AG08395 (cell line): ENCODE measurements at regions not wholly inside any gene's neighbourhood (a gene's known extent, or its start where the extent isn't known, plus 50 kb on each side); places are given as distances from the start of the nearest gene placed in this dataset.

Source experiments
- DNase-seq: peaks from one replicate; pipeline ENCODE4 v3.0.0; 2012; ENCODE audit warnings: mixed read lengths, low spot score

DNA sequence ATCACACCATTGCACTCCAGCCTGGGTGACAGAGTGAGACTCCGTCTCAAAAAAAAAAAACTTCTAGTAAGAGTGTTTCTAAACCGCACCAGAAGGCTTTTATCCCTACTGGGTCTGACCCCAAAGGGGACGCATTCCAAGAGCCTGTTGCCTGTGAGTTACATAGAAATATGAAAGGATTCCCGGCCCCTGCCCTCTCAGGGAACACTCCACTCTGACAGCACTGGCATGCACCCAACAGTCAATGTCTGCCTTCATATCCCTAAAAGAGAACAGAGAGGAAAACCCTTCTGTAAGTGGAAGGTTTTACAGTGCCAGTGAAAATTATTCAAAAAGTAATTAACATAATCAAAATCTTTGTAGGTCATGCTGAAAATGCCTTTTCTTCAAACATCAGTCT is 117.1 kb upstream of the PTPRT start:
- DNase-seq: no peak

DNA sequence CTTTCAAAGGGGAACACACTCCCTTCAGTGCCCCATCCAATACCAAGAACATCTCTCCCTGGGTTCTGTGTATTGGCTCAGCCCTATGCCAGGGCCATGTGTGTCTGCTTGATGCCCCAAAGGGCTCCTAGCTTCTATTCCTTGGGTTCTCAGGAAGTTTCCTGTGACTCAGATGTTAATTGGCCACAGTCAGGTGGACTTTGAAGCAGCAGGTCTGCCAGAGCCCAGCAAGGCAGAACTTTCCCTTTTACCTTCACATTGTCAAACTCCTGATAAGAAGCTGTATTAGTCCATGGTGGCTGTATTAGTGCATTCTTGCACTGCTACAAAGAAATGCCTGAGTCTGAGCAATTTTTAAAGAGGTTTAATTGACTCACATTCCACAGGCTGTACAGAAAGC is 116.0 kb upstream of the PTPRT start:
- DNase-seq: no peak

DNA sequence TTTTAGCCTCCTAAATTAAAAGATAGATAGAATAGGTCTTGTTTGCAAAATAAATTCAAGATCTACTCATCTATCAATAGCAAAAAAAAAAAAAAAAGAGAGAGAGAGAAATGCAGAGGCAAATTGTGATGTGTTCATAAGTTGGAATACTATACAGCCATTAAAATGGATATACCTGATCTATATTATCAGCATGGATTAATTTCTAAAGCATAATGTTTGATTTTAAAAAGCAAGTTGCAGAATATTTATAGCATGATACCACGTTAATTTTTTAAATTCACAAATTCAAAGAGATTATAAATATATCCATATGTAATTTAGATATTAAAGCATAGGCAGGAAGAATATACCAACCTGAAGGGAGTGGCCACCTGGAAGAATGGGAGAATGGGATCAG is 114.9 kb upstream of the PTPRT start:
- no peak for DNase-seq

DNA sequence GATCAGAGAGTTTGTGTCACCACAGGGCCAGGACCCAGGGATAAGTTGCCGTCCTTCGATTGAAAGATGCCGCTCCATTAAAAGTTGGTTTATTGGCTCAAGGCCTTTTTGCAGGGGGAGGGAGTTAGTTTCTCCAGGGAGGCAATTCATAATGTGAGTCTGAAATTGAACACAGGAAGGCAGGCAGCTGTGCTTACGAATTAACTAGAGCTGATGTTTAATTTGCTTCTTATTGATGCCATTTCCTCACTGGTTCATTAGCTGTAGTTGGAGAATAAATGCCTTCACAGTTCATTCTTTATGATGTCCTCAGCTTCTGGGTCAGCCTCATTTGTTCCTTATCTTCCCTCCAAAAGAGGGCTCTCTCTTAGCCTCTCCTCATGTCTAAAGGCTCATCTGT is 113.2 kb upstream of the PTPRT start:
- DNase-seq: no peak

DNA sequence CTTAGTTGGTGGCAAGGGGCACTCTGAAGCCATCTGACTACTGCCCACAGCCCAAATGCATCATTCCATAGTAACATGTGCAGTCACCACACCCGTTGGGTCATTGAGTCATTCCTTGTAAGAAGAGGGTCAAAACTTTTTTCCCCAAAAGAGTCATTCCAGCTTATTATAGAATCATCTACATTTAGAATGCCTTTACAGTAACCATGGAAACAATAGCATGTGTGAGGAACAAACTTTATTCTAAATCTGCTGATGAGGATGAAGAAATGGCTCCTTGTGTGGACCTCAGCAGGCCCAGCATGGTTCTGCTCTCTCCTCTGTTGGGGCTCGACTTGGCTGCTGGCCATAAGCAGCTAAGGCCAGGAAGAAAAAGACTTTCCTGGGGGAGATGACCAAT is 111.2 kb upstream of the PTPRT start:
- no peak for DNase-seq

DNA sequence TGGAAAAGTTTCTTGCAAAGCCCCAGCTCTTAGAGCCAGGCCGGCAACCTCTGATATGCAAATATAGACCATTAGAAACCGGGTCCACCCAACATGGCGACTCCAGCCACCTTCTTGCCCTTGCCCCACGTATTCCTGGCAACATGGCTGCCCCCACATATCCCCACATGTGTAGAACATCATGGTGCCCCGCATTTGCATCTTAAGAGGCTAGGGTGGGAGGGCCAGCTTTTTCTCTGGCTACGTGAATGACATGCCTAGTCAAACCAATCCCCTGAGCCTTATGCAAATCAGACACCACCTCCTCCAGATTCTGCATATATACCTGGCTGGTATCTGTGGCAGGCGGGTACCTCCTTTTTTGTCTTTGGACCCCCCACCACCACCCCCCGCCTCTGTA is 106.1 kb upstream of the PTPRT start:
- no peak for DNase-seq

DNA sequence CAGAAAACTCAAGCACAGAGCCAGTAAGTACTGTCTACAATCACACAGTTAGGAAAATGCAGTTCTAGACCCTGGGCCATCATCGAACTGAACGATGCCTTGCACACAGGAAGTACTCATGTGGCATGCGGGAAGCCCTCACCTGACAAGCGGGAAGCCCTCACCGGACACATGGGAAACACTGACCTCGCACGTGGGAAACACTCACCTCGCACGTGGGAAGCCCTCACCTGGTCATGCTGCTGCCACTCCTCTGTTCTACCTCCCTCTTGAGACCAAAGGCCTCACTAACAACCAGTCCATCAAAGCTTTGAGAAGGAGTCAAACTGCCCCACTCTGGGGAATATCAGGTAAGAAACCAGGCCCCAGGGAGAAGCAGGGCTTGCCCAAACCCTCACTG is 105.6 kb upstream of the PTPRT start:
- no peak for DNase-seq

DNA sequence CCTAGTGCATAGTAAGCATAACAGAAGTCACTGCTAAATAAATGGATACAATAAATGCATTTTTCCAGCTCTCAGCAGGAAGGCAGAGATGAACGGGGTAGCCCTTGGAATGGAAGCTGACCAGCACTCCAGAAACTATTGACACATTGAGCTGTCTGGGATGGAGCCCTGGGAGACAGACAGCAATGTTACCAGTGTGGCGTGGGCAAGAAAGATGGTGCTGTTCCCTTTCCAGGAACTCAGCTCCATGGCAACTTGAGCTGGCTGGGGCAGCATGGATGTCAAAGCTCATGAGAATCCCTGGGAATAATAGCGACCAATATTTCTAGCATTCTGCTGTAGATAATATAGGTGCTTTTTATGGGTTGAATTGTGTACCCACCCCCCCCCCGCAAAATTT is 104.3 kb upstream of the PTPRT start:
- no peak for DNase-seq

DNA sequence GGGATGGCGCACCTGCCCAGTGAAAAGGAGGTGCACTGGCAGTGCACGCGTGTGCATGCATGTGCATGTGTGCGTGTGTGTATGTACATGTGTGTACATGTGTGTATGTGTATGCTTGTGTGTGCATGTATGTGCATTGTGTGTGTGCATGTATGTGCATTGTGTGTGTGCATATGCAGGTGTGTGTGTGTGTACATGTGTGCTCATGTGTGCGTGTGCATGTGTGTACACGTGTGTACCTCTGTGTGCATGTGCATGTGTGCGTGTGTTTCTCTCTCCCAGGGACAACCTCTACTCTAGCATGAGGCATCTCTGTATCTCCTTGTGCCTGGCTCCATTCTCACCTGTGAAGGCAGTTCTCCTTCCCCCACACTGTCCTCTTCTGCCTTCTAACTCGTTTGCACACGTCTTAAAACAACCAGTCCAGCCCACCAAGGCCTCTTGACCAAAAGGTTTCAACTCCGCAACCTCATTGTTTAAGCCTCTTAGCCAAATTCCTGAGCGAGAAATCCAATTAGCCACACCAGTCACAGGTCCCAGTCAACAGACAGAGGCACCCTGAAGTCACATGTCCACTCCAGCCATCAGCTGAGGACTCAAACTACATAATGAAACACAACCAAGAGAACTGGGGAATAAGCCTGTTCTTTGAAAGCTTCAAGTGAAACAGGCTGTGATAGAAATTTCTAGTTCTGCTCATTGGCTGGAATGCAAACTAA is 103.5 kb upstream of the PTPRT start:
- DNase-seq: no peak

DNA sequence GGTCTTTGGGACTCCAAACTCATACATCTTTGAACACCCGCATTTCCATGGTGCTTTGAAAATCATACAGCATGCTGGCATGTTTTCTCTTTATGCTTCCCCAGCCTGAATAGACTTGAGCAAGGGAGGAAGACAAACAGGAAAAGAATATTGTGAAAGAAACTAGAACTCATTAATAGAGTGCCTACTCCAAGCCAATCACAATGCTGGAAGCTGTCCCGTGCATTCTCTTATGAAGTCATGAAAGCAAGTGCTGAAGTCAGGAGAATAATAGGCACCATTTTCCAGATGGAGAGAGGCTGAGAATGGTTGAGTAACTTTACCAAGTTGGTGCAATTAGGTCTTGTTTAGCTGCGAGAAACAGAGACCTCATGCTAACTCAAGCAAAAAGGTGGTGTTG is 102.5 kb upstream of the PTPRT start:
- no peak for DNase-seq

DNA sequence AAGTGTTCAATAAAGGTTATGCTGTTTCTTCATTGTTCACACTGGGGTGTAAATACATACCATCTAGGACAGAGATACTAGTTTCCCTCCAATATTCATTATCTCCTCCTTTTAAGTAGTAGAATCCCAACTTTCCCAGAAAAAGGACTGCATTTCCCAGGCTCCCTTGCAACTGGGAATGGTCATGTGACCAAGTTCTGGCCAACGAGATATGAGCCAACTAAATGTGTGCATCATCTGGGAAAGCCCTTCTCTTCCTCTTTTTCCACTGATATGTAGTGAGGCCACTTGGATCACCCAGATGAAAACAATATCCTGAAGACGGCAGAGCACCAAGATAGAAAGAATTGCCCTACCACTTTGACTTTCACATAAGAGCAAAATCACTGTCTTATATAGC is 97.9 kb upstream of the PTPRT start:
- no peak for DNase-seq

DNA sequence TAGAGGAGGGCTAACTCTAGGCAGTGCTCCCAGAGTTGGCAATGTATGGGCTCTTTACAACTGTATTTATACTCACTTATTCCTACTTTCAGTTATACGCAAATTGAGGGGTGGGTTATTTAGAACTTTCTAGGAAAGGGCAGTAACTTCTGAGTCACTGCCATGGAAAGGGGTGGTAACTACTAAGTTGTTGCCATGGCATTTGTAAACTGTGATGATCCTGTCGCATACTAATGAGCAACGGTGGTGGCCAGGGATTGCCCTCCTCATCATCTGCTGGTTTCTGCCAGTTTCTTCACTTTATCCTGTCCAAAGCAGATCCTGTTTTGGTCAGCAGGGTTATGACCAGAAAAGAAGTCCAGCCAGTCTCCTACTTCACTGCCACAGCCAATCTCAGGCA is 95.5 kb upstream of the PTPRT start:
- no peak for DNase-seq

DNA sequence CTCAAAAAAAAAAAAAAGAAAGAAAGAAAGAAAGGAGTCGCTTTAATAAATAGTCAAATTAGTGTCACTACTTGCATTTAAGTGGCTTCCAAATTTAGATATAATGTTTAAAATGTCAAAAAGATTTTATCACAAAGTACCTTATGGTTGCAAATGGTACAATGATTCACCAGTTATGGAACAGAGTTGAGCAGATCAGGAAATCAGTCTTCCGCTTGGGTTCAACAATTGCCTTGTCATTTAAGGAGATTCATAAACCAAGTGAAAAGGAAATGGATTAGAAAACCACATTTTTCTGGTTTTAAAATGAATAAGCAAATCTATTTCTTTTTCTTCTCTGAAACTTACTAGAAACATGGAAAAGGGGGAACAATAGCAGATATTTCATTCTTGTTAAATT is 94.8 kb upstream of the PTPRT start:
- no peak for DNase-seq

DNA sequence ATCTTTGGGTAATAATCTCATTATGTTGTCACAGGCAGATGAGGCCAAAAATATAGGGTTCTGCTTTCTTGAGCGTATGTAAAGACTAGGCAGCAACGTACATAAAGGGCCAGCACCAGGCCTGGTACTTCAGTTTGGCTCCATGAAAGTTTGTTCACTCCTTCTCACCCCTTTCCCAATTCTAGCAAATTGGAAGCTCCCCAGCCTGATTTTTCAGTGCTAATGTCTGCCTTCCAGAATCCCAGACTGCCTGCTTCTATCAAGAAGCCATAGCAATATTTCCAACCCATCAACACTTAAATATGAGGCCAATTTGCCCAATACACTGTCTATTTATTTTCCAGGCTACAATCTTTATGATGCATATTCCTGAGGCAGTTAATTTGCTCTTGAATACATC is 93.4 kb upstream of the PTPRT start:
- no peak for DNase-seq

DNA sequence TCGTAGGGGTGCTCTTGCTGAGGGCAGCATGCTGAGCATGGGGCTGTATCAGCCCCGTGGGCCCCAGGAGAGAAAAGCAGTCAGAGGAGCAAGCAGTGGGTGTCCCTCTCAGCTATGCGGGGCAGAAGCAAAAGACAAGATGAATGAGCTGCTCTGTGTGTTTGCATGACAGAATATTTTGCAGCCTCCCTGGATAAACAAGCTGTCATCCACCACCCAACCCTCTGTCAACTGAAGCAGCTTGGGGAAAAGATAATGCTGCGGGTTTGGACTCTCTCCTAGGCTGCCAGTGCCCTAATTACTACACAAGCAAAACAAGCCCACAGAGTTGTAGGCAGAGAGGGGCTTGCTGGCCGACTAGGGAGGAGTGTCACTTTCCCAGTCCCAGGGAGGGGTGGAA is 82.3 kb upstream of the PTPRT start:
- DNase-seq: no peak

DNA sequence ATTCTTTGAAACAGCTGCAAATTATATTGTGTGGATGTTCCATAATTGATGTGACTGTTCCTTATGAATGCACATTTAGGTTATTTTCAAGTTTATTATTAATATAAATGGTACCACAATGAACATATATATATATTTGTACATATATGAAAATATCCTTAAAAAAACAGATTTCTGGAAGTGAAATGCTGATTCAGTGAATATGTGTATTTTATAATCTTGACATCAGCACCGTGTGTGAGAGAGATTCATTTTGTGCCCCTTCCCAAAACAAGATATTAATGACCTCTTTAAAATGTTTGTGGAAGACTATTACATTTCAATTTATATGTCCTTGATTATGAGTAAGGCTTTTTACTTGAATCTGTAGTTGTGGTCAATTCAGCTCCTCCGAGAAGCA is 75.7 kb upstream of the PTPRT start:
- DNase-seq: no peak

DNA sequence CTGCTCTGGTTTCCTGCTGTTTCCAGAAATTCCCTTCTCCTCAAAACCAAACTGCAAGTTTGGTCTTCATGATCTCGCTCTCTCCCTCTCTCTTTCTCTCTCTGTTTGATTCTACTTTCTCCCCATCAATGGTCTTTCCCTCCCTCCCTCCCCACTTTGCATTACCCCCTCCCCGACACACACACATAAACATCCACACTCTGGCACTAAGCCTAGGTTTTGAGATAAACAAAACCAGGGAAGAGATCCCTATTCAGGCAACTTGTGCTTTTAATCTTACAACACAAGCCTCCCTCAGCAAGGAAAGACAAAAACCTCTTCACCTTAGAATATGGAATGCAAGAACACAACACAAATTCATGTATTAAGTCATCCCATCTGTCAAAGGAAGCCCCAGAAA is 73.5 kb upstream of the PTPRT start:
- DNase-seq: no peak

DNA sequence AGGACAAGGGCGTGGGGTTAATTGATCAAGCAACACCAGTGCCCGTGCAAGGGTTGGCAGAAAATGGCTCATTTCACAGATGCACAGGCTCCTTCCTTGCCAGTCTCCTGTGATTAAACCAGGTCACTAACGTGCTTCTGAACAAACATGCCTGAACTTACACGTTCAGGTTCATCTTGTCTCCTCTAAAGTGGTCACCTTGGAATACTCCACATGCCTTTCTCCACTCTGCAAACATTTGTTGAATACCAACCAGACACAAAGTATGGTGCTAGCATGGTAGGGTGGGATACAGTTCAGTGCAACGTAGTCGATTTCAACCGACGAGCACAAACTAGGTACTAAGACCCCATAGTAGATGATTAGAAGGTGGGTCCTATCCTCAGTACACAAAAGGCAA is 72.6 kb upstream of the PTPRT start:
- no peak for DNase-seq

DNA sequence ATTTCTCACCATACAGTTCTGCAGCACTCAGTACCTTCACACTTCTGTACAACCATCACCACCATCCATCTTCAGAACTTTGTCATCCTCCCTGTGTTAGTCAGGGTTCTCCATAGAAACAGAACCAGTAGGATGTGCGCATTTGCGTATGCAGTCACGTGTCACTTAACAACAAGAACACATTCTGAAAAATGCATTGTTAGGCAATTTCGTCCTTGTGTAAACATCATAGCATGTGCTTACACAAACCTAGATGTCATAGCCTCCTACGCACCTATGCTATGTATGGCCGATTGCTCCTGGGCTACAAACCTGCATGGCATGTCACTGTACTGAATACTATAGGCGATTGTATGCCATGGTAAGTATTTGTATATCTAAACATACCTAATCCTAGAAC is 66.2 kb upstream of the PTPRT start:
- no peak for DNase-seq

DNA sequence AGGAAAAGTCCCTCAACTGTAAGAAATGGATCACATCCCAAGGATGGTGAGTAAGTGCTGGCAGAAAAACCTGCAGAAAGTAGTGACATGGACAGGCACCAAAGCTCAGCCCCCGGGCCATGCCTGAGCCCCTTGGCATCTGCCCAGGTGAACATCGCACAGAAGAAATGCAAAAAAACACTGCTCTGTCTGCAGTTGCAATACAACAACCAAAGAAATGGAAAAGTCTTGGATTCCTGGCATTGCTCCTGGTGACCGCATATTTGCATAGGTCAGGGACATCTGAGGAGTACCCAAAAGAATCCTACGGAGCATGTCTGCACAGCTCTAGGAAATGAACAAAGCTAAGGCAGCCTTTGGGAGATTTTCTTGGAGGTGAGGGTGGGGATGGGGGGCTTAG is 63.1 kb upstream of the PTPRT start:
- DNase-seq: no peak

DNA sequence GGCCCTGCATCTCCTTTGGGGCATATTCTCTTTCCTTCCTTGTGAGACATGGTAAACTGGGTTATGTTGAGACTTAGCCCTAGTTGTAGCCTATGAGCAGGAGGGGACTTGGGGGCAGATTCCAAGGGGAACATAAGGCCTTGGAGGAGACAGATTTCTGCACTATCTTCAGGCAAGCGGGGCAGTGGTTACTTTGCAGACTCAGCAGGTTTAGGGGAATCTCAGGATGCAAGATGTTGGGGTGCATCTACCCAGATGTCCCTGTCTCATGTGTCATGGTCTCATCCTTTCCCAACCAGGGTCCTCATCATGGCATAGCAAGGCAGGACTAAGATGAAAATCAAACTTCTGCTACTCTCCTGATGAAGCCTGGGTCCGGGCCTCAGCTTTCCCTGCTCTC is 58.6 kb upstream of the PTPRT start:
- DNase-seq: no peak

DNA sequence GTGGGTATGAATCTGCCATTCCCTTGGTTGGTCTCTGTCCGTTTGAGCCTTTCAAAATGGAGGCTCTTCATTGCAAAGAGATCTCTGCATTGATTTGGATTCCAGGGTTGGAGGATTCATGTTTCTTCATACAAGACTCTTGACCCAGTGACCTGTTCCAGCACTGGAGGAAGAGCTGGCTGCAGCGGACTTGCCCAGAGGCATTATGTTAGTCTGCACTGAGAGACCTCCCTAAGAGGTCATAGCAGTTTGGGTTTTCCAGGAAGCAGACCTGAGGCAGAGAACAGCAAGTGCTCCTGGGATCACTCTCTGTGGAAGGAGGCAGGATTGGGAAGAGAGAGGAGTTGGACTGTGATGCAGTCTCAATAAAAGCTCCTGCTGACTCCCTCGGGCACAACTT is 57.7 kb upstream of the PTPRT start:
- DNase-seq: no peak

DNA sequence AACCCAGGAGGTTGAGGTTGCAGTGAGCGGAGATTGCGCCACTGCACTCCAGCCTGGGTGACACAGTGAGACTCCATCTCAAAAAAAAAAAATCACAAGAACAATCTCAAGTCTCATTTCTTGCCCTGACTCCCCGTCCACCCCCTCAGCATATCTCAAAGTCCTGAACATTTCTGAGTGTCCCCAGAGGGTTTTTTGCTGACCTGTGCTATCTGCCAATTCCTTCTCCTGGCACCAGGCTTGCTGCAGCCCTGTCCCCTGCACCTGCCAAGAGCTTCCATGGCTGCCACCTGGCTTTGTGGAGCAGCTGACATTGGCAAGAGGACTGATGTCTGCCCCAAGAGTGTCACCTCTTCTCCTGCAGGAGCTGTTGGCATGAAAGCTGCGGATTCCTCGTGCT is 54.9 kb upstream of the PTPRT start:
- no peak for DNase-seq

DNA sequence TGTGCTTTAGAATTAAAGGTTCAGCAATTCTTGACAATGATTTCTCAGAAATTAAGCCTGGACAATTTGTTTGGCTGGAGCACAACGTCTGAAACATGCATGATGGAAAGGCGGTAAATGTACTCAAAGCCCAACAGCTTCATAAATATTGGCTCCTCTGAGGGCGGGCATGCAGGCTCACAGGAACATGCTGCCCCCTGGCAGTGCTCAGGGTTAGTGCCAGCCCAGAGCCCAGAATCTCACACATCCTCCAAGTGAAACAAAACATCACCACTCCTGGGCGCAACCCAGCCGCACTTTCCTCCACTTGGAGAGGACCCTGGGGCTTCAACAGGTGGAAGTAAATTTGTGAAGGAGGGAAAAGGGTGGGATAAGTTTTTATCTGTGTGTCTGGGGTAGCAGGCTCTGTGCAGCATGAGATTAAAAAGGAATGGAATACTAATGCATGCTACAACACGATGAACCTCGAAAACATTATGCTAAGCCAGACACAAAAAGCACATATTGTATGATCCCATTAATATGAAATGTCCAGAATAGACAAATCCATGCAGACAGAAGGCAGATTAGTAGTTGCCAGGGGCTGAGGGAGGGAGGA is 54.1 kb upstream of the PTPRT start:
- DNase-seq: no peak
